PC-3 (cell line): ENCODE measurements at regions not wholly inside any gene's neighbourhood (a gene's known extent, or its start where the extent isn't known, plus 50 kb on each side); places are given as distances from the start of the nearest gene placed in this dataset.
"Not testable (repeated sequence)": the region's sequence is repeated elsewhere in the genome, so short reads cannot be mapped to it uniquely, and the experiment has no call there.

Experiments
- ATAC-seq: fragments of 200-7000 bp; cut with Tn5 transposase; 2 replicates; pipeline ENCODE4 v1.9.1; 2020; ENCODE audit warnings: mild to moderate bottlenecking, moderate library complexity
- BruUV-seq: library from RNA; stranded (reverse); fragments of 400-500 nt; replicated peaks from 2 replicates; lab custom pipeline; 2021; lab: Mats Ljungman, UMichigan
- CTCF ChIA-PET: fragments of 300-600 bp; sonication (Branson Sonifier 250); formaldehyde crosslinking; loops from one replicate; lab custom pipeline; 2022; ENCODE audit warnings: antibody characterized with exemption; lab: Charles Lee
- POLR2A ChIA-PET: fragments of 300-600 bp; sonication (Branson Sonifier 250); formaldehyde crosslinking; loops from one replicate; lab custom pipeline; 2022; ENCODE audit warnings: antibody characterized with exemption; ENCODE audit not compliant: unreplicated experiment; lab: Charles Lee
- DNase-seq: peaks from one replicate; pipeline ENCODE4 v3.0.0-alpha.2; 2015
- H2AFZ ChIP-seq: fragments of 300-600 bp; sonication (generic); 2 replicates; pipeline ENCODE4 v1.6.0; 2016; ENCODE audit warnings: antibody characterized with exemption, low read length
- H3F3A ChIP-seq: fragments of 300-600 bp; sonication (generic); one replicate; pipeline ENCODE4 v1.6.0; 2017; ENCODE audit warnings: antibody characterized with exemption, low read length, control low read depth, mild to moderate bottlenecking; ENCODE audit not compliant: unreplicated experiment
- H3K27ac ChIP-seq: fragments of 300-600 bp; sonication (generic); 2 replicates; pipeline ENCODE4 v1.5.1; 2016; ENCODE audit warnings: mild to moderate bottlenecking, low read length
- H3K27me3 ChIP-seq: fragments of 300-600 bp; sonication (generic); 2 replicates; pipeline ENCODE4 v1.6.1; 2016; ENCODE audit warnings: low read length, mixed read lengths
- H3K36me3 ChIP-seq: fragments of 300-600 bp; sonication (generic); 2 replicates; pipeline ENCODE4 v1.6.1; 2016; ENCODE audit warnings: low read depth, mixed run types, low read length, mixed read lengths
- H3K4me1 ChIP-seq: fragments of 300-600 bp; sonication (generic); 2 replicates; pipeline ENCODE4 v1.5.1; 2016; ENCODE audit warnings: low read length; ENCODE audit not compliant: insufficient read depth
- H3K4me2 ChIP-seq: fragments of 300-600 bp; sonication (generic); 2 replicates; pipeline ENCODE4 v1.6.0; 2016; ENCODE audit warnings: low read length
- H3K4me3 ChIP-seq: fragments of 300-600 bp; sonication (generic); 2 replicates; pipeline ENCODE4 v1.5.1; 2016; ENCODE audit warnings: mild to moderate bottlenecking, low read length, mixed read lengths
- H3K79me2 ChIP-seq: fragments of 300-600 bp; sonication (generic); 2 replicates; pipeline ENCODE4 v1.6.1; 2017; ENCODE audit warnings: low read length, mixed read lengths
- H3K9ac ChIP-seq: fragments of 300-600 bp; sonication (generic); 2 replicates; pipeline ENCODE4 v1.6.0; 2016; ENCODE audit warnings: mild to moderate bottlenecking, low read length
- H3K9me2 ChIP-seq: fragments of 300-600 bp; sonication (generic); replicated peaks from 2 replicates; pipeline ENCODE4 v1.6.1; 2016; ENCODE audit warnings: mixed run types, low read length, mixed read lengths
- H3K9me3 ChIP-seq: fragments of 300-600 bp; sonication (generic); 2 replicates; pipeline ENCODE4 v1.6.1; 2016; ENCODE audit warnings: low read length, mixed read lengths
- H4K20me1 ChIP-seq: fragments of 300-600 bp; sonication (generic); 2 replicates; pipeline ENCODE4 v1.6.1; 2016; ENCODE audit warnings: low read length, mixed read lengths
- EZH2 ChIP-seq: fragments of 300-600 bp; sonication (generic); IDR thresholded peaks from one replicate; pipeline ENCODE4 v1.6.1; 2017; ENCODE audit warnings: antibody characterized with exemption, mild to moderate bottlenecking, low read length; ENCODE audit not compliant: unreplicated experiment
- EZH2phosphoT487 ChIP-seq: fragments of 300-600 bp; sonication (generic); IDR thresholded peaks from 2 replicates; pipeline ENCODE4 v1.6.1; 2018; ENCODE audit warnings: mild to moderate bottlenecking, antibody characterized with exemption, low read length, borderline replicate concordance
- intact Hi-C: fragments of 100-400 bp; cut with micrococcal nuclease; formaldehyde crosslinking; loops from 2 replicates; pipeline ENCODE4 v1.9.0; 2023
- TF ChIP-seq, protein P1 (sequence below): fragments of 300-600 bp; sonication (generic); conservative IDR thresholded peaks from 2 replicates; pipeline ENCODE4 v1.5.1; 2017; ENCODE audit warnings: antibody characterized with exemption, low read depth, mild to moderate bottlenecking, low read length

DNA sequence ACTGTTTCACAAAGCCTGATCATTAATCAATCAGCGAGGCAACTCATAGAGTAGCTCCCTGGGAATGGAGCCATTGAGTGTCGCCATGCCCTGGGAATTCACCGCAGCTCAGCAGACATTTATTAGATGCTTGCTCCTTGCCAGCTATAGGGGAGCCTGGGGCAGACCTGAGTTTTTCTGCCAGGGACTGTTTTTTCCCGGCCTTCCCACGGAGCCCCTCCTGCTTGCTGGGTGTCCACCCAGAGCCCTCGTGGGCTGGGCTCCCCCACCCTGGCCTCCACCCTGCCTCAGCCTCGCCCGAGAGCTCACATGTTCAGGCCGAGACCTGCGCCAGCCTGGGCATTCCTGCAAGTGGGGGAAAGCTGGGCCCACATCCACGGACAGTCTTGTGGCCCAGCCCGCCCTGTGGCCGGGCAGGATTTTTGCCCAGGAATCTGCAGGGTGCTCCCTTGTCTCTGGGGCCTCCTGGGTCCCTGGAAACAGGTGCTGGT is 64.9 kb downstream of the SMIM38 start:
- no peaks in the 10 kb centered on the region for H3F3A ChIP-seq
- no peak for ATAC-seq
- TF ChIP-seq, protein P1, sequence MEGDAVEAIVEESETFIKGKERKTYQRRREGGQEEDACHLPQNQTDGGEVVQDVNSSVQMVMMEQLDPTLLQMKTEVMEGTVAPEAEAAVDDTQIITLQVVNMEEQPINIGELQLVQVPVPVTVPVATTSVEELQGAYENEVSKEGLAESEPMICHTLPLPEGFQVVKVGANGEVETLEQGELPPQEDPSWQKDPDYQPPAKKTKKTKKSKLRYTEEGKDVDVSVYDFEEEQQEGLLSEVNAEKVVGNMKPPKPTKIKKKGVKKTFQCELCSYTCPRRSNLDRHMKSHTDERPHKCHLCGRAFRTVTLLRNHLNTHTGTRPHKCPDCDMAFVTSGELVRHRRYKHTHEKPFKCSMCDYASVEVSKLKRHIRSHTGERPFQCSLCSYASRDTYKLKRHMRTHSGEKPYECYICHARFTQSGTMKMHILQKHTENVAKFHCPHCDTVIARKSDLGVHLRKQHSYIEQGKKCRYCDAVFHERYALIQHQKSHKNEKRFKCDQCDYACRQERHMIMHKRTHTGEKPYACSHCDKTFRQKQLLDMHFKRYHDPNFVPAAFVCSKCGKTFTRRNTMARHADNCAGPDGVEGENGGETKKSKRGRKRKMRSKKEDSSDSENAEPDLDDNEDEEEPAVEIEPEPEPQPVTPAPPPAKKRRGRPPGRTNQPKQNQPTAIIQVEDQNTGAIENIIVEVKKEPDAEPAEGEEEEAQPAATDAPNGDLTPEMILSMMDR = no peak
- TF ChIP-seq EZH2phosphoT487 (no peak), EZH2 (no peak)
- H3K9me3 ChIP-seq = 0 out of 2 replicates have a peak, but pooled peaks cover 7% of the 10 kb centered on the region
- no peaks in the 10 kb centered on the region for H3K36me3 ChIP-seq
- no peak overlapping the region for H3K4me2 ChIP-seq
- no peak overlapping the region for H3K4me3 ChIP-seq
- H2AFZ ChIP-seq = no peak overlapping the region
- H3K9me2 ChIP-seq = no peaks in the 10 kb centered on the region
- intact Hi-C loops = no loop called here
- no peak overlapping the region for H3K27ac ChIP-seq
- peaks cover 11% of the 10 kb centered on the region for H3K4me1 ChIP-seq
- CTCF ChIA-PET = no interaction called here
- no TSS peak for BruUV-seq
- POLR2A ChIA-PET = interaction anchor here (0.6 kb wide), 1 partner anchor 454 kb away, joined by 3 read pairs; no protein-coding TSS in a partner anchor
- no peak overlapping the region for H3K9ac ChIP-seq
- H4K20me1 ChIP-seq = no peaks in the 10 kb centered on the region
- H3K79me2 ChIP-seq = no peaks in the 10 kb centered on the region
- no peak for DNase-seq
- peaks cover 3% of the 10 kb centered on the region; the same call in 1 of the 2 replicates for H3K27me3 ChIP-seq

DNA sequence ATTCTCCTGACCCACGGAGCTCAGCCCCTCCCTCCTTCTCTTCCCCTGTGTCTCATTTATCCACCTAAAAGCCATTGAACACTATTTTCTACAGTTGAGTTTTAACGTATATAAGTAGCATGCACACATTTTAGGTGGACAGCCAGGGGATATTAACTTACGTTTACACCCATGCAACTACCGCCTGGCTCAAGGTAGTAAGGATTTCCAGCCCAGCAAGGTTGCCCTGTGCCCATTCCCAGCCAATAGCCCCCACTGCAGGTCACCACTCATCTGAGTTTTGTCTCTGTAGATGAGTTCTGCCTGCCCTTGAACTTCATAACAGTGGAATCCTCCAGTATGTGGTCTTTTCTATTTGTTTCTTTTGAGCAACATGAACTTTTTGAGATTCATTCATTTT is 65.4 kb downstream of the SMIM38 start:
- DNase-seq (no peak), ATAC-seq (no peak)
- no peak overlapping the region for H3K4me2 ChIP-seq
- no peak overlapping the region for H2AFZ ChIP-seq
- BruUV-seq = no TSS peak
- no peak overlapping the region for H3K9ac ChIP-seq
- H3K4me3 ChIP-seq = no peak overlapping the region
- peaks cover 6% of the 10 kb centered on the region for H3K4me1 ChIP-seq
- ChIA-PET CTCF (no interaction called here), POLR2A (no interaction called here)
- H3K79me2 ChIP-seq = no peaks in the 10 kb centered on the region
- intact Hi-C loops = no loop called here
- H3F3A ChIP-seq = no peaks in the 10 kb centered on the region
- no peaks in the 10 kb centered on the region for H3K36me3 ChIP-seq
- H3K27ac ChIP-seq = no peak overlapping the region
- H4K20me1 ChIP-seq = no peaks in the 10 kb centered on the region
- 0 out of 2 replicates have a peak, but pooled peaks cover 7% of the 10 kb centered on the region for H3K9me3 ChIP-seq
- TF ChIP-seq EZH2phosphoT487 (no peak), EZH2 (no peak)
- TF ChIP-seq, protein P1 = no peak
- peaks cover 3% of the 10 kb centered on the region; the same call in 1 of the 2 replicates for H3K27me3 ChIP-seq
- H3K9me2 ChIP-seq = no peaks in the 10 kb centered on the region

DNA sequence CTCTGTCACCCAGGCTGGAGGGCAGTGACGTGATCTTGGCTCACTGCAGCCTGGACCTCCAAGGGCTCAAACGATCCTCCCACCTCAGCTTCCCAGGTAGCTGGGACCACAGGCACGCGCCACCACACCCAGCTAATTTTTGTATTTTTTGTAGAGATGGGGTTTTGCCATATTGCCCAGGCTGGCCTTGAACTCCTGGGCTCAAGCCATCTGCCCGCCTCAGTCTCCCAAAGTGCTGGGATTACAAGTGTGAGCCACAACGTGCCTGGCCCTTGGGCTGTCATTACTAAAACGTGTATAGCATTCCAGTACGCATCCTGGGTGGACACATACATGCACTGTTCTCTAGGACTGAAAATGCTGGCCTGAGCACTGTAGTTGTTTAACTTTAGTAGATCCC is 65.9 kb downstream of the SMIM38 start:
- H4K20me1 ChIP-seq, intact Hi-C loops: not testable (repeated sequence)

More for the DNA sequence above, 65.9 kb downstream of the SMIM38 start:
- H3K9ac ChIP-seq, H3K4me2 ChIP-seq, H3K4me1 ChIP-seq, CTCF ChIA-PET, H3K4me3 ChIP-seq, H3K9me3 ChIP-seq, H3K79me2 ChIP-seq, ATAC-seq, H2AFZ ChIP-seq, H3K9me2 ChIP-seq, DNase-seq, H3F3A ChIP-seq, H3K36me3 ChIP-seq, H3K27me3 ChIP-seq, H3K27ac ChIP-seq, POLR2A ChIA-PET, BruUV-seq: not testable (repeated sequence)
